ENCODE measurements at regions not wholly inside any gene's neighbourhood (a gene's known extent, or its start where the extent isn't known, plus 50 kb on each side); places are given as distances from the start of the nearest gene placed in this dataset.

DNA sequence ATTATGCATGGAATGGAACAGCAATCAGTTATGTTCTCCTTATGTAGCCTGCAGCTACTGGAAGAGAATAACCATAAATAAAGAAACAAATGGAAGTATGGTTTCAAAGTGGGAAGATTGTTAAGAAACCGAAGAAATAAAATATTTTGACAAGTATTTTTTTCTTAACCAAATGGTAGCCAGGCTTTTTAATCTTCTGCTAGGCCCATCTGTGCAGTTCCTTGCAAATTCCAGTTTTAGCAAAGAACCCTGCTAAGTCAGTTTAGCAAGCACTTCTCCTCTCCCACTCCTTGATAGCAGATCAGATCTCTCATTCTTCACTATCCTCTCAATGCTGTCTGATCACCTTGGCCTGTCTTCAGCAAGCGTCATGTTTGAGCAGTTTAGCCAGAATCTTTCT is 111.1 kb upstream of the PRDM9 start:
- no peak for TF ChIP-seq CTCF (IDR thresholded peaks at IDR 0.05)

GRCh38 chr5:23389291-23390101 is 117.9 kb upstream of the PRDM9 start:
- TF ChIP-seq CTCF (IDR thresholded peaks at IDR 0.05): no peak

GRCh38 chr5:23385036-23385435 is 122.4 kb upstream of the PRDM9 start:
- TF ChIP-seq CTCF (IDR thresholded peaks at IDR 0.05): no peak

- TF ChIP-seq CTCF (IDR thresholded peaks at IDR 0.05): no peak
Measured at GRCh38 chr5:23372177-23372576, 135.2 kb upstream of the PRDM9 start.

DNA sequence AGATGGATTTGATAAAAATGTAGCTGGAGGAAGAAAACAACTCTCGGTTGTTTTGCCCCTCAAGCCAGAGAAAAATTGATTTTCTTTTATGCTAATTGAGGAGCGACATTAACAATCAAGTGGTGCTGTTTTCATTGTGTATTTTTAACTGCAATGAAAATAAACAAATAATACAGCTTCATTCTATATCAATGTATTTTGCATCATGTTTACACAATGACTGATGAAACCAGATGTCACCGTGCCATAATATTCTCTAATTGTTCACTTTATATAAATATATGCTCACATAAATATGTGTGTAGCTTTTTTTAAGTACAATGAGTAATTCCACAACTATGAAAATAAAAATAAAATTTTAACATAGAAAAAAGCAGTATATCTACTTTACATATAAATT is 139.0 kb upstream of the PRDM9 start:
- no peak for TF ChIP-seq CTCF (IDR thresholded peaks at IDR 0.05)

DNA sequence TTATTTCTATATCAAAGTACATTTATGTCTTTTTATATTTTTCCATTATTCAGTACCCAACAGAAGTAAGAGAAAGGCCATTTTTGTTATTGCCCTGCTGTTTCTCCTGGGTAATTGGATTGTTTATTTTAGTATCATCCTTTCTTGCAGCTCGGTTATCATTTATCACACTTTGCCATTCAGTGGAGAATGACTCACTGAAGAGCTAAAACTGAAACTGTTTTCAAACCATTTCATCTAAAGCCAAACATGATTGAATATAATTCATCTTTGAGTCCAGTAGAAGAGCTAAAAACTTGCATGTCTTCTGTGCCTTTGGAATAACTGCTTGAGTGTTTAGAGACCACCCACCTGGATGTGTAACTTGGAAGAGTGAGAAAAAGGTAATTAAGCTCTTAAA is 139.5 kb upstream of the PRDM9 start:
- TF ChIP-seq CTCF (IDR thresholded peaks at IDR 0.05): no peak

DNA sequence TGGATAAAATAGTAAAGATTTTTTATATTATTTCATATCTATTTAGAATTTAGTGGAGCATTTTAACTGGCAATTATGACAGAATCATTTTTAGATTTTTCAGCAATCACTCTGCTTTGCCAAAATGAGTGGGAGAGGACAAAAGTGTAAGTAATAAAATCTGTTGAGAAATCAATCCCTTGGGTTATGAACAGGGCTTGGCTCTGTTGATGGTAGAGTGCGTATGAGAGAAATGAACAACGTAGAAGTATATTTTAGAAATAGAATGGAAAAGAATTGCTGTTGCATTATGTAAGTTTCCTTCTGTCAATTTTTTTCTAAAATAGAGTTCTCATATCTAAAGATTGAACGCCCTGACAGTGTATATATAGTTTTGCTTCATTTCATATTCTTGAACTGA is 154.1 kb upstream of the PRDM9 start:
- TF ChIP-seq CTCF (IDR thresholded peaks at IDR 0.05): no peak

DNA sequence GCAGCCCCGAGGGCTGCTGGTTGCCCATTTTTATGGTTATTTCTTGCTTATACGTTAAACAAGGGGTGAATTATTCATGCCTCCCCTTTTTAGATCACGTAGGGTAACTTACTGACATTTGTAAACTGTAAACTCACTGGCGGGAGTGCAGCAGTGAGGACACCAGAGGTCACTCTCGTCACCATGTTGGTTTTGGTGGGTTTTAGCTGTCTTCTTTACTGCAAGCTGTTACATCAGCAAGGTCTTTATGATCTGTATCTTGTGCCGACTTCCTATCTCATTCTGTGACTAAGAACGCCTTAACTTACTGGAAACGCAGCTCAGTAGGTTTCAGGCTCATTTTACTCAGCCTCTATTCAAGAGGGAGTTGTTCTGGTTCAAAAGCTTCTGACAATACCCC is 155.0 kb upstream of the PRDM9 start:
- peak; percentile 48 for TF ChIP-seq CTCF (IDR thresholded peaks at IDR 0.05)
